ENCODE measurements at regions not wholly inside any gene's neighbourhood (a gene's known extent, or its start where the extent isn't known, plus 50 kb on each side); places are given as distances from the start of the nearest gene placed in this dataset.
A peak's percentile ranks its signal among the peaks of the same experiment; 100 is the strongest.

GRCh38 chr4:124307143-124307542 is 405.4 kb downstream of the ANKRD50 start:
- Histone ChIP-seq H3K4me3 (no peak overlapping the region), H3K27me3 (no peaks in the 10 kb centered on the region), H3K4me1 (no peaks in the 10 kb centered on the region), H3K27ac (no peak overlapping the region), H3K36me3 (no peaks in the 10 kb centered on the region), H3K9me3 (no peaks in the 10 kb centered on the region)
- no peak for TF ChIP-seq POLR2A (IDR thresholded peaks at IDR 0.05)
- no peak for TF ChIP-seq POLR2AphosphoS5 (IDR thresholded peaks at IDR 0.05)
- no peak for TF ChIP-seq CTCF (IDR thresholded peaks at IDR 0.05)
- no peak for TF ChIP-seq EP300 (IDR thresholded peaks at IDR 0.05)
- WGBS = 84% methylated on average over 3 of the region's 3 CpGs
- no peak for DNase-seq (ENCODE audit: low spot score in 2 of 2)

- Histone ChIP-seq H3K4me1 (no peaks in the 10 kb centered on the region), H3K36me3 (no peaks in the 10 kb centered on the region), H3K9me3 (no peaks in the 10 kb centered on the region), H3K27me3 (no peaks in the 10 kb centered on the region), H3K4me3 (no peak overlapping the region), H3K27ac (no peak overlapping the region)
- WGBS = 88% methylated on average over 1 of the region's 1 CpG
- DNase-seq (ENCODE audit: low spot score in 2 of 2) = no peak
- no peak for TF ChIP-seq CTCF (IDR thresholded peaks at IDR 0.05)
- no peak for TF ChIP-seq POLR2A (IDR thresholded peaks at IDR 0.05)
These were observed 394.2 kb downstream of the ANKRD50 start for GRCh38 chr4:124318292-124318691.

DNA sequence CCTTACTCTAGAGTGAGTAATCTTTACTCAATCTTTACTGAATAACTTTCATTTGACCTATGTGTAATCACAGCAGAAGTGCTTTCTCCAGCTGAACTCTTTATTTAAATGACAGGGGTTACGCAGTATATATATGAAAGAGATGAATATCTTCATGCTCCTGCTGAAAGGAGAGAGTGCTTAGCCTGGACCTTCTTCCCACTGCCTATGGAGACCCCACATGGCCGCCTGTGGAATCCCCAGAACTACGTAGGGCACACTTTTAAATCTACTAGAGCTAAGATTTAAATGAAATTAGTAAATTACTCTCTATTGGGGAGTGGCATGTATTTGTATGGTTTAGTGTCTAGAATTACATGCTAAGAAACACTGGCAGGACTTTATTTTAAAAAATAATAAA is 391.2 kb downstream of the ANKRD50 start:
- TF ChIP-seq POLR2A (IDR thresholded peaks at IDR 0.05) = no peak
- TF ChIP-seq EP300 (IDR thresholded peaks at IDR 0.05) = no peak
- TF ChIP-seq POLR2AphosphoS5 (IDR thresholded peaks at IDR 0.05) = no peak
- no peak for TF ChIP-seq CTCF (IDR thresholded peaks at IDR 0.05)
- Histone ChIP-seq H3K4me3 (no peak overlapping the region), H3K4me1 (no peaks in the 10 kb centered on the region), H3K9me3 (no peaks in the 10 kb centered on the region), H3K36me3 (no peaks in the 10 kb centered on the region), H3K27me3 (no peaks in the 10 kb centered on the region), H3K27ac (no peak overlapping the region)
- 79% methylated on average over 3 of the region's 3 CpGs for WGBS
- no peak for DNase-seq (ENCODE audit: low spot score in 2 of 2)

DNA sequence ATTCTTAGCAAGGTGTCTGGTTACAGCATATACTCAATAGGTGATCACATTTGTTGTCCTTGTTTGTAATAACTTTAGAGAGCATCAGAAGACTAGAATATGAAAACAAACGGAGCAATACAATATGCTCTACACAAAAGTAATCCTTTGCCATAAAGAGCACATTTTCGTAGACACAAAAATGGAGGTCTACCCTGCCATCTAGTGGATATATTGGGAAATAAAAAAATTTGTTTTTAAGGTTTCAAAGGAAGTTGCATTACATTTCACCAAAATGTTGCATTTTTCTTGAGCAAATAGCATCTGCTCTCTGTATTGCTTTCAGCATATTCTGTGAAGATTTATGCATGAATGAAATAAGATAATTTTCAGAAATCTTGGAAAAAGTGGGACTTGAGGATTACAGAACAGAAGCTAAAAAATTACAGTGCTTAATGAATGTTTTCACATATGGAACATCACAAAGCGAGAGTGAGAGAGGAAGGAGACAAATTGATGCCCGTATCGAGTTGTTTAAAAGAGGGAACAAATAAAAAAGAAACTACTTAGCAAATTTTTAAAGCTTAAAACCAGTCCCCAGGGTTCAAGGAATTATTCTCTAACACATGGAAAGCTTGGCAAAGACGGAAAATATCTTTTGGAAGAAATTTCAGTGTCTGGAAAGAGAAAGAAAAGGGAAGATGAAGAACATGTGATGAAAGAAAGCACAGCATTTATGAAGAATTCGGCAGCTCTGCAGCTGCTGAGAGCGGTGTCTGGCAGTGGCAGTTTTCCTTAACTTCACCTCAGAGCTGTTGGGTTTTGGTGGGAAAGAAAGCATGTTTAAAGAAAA is 390.1 kb downstream of the ANKRD50 start:
- TF ChIP-seq POLR2A (IDR thresholded peaks at IDR 0.05) (no peak), CTCF (IDR thresholded peaks at IDR 0.05) (peak; percentile 35 to 41)
- H3K9me3 ChIP-seq = no peaks in the 10 kb centered on the region
- no peaks in the 10 kb centered on the region for H3K27me3 ChIP-seq
- no peak overlapping the region for H3K27ac ChIP-seq
- DNase-seq (ENCODE audit: low spot score in 2 of 2) = no peak
- no peaks in the 10 kb centered on the region for H3K36me3 ChIP-seq
- no peaks in the 10 kb centered on the region for H3K4me1 ChIP-seq
- WGBS = 35% methylated on average over 8 of the region's 8 CpGs
- H3K4me3 ChIP-seq = peak overlapping the region; percentile 29

DNA sequence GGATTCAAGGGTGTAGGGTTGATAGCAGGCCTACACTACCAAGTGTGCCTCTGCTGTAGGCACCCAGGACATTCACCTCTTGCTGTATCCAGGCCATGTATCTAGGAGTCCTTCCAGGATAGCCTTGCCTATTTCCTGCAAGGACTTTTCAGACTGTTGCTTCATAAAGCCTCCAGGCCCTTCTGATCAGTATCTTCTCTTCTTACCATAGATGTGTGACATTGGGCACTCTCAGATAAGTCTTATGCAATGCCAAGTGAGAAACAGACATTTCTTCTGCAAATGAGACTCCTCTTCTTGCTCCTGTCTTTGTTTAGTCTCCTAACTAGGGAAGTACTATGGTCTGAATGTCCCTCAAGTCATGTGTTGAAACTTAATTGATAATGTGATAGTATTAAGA is 386.8 kb downstream of the ANKRD50 start:
- TF ChIP-seq EP300 (IDR thresholded peaks at IDR 0.05) (no peak), POLR2A (IDR thresholded peaks at IDR 0.05) (no peak), POLR2AphosphoS5 (IDR thresholded peaks at IDR 0.05) (no peak), CTCF (IDR thresholded peaks at IDR 0.05) (no peak)
- H3K4me1 ChIP-seq = no peaks in the 10 kb centered on the region
- no peaks in the 10 kb centered on the region for H3K36me3 ChIP-seq
- no peak overlapping the region for H3K27ac ChIP-seq
- no peaks in the 10 kb centered on the region for H3K27me3 ChIP-seq
- no peak for DNase-seq (ENCODE audit: low spot score in 2 of 2)
- H3K4me3 ChIP-seq = no peak overlapping the region
- no peaks in the 10 kb centered on the region for H3K9me3 ChIP-seq

Data from suprapubic skin (tissue), 4 donors.